Suprapubic skin (tissue), 4 donors: ENCODE measurements at regions not wholly inside any gene's neighbourhood (a gene's known extent, or its start where the extent isn't known, plus 50 kb on each side); places are given as distances from the start of the nearest gene placed in this dataset.

Experiments
- DNase-seq, 2 donors: peaks; one replicate each; pipeline ENCODE4 v3.0.0-alpha.2; 2019; ENCODE audit warnings: low spot score in 2 of 2
- H3K27ac ChIP-seq: fragments of 200-600 bp; sonication (generic); one replicate; pipeline ENCODE4 v1.5.1; 2019
- H3K27me3 ChIP-seq: fragments of 200-600 bp; sonication (generic); one replicate; pipeline ENCODE4 v1.5.1; 2019
- H3K36me3 ChIP-seq: fragments of 200-600 bp; sonication (generic); one replicate; pipeline ENCODE4 v1.5.1; 2019
- H3K4me1 ChIP-seq: fragments of 200-600 bp; sonication (generic); one replicate; pipeline ENCODE4 v1.5.1; 2019
- H3K4me3 ChIP-seq: fragments of 200-600 bp; sonication (generic); one replicate; pipeline ENCODE4 v1.5.1; 2019; ENCODE audit warnings: mild to moderate bottlenecking
- H3K9me3 ChIP-seq: fragments of 200-600 bp; sonication (generic); one replicate; pipeline ENCODE4 v1.5.1; 2019
- CTCF ChIP-seq, 2 donors: fragments of 200-600 bp in 1 of 2; fragments of 450-650 bp in 1 of 2; sonication (generic) in 1 of 2; IDR thresholded peaks; one replicate each; pipeline ENCODE4 v1.5.1; 2016 to 2019; ENCODE audit warnings: antibody characterized with exemption in 2 of 2, mild to moderate bottlenecking in 1 of 2, moderate library complexity in 1 of 2
- EP300 ChIP-seq: sonication (generic); formaldehyde crosslinking; IDR thresholded peaks from one replicate; pipeline ENCODE4 v1.6.1; 2017; ENCODE audit warnings: antibody characterized with exemption
- POLR2A ChIP-seq, 2 donors: fragments of 450-650 bp; IDR thresholded peaks; one replicate each; pipeline ENCODE4 v1.6.1; 2017; ENCODE audit warnings: antibody characterized with exemption in 2 of 2, mild to moderate bottlenecking in 2 of 2, moderate library complexity in 2 of 2
- POLR2AphosphoS5 ChIP-seq, 3 donors: sonication (generic); formaldehyde crosslinking; IDR thresholded peaks; one replicate each; pipeline ENCODE4 v1.6.1; 2017; ENCODE audit warnings: antibody characterized with exemption in 3 of 3
- WGBS: methylation state at CpG from one replicate; pipeline ENCODE4 v1.1.5; 2018; 5-methylcytosine and 5-hydroxymethylcytosine counted together

DNA sequence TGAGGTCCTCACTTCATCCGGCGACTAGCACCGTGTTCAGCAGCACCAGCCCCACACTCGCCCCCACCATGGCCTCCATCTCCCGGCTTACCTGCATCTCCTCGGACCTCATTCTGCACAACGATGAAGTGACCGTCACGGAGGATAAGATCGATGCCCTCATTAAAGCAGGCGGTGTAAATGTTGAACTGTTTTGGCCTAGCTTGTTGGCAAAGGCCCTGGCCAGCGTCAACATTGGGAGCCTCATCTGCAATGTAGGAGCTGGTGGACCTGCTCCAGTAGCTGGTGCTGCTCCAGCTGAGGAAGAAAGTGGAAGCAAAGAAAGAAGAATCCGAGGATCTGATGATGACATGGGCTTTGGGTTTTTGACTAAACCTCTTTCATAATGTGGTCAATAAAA is 70.5 kb upstream of the MYCN start:
- H3K27ac ChIP-seq, result no peak overlapping the region
- no peak overlapping the region for H3K4me3 ChIP-seq
- no peaks in the 10 kb centered on the region for H3K36me3 ChIP-seq
- no peaks in the 10 kb centered on the region for H3K27me3 ChIP-seq
- no peaks in the 10 kb centered on the region for H3K4me1 ChIP-seq
- H3K9me3 ChIP-seq, result no peaks in the 10 kb centered on the region
- 91% methylated on average over 13 of the region's 13 CpGs for WGBS
- no peak for DNase-seq
- TF ChIP-seq POLR2AphosphoS5 (IDR thresholded peaks at IDR 0.05), result no peak
- no peak for TF ChIP-seq CTCF (IDR thresholded peaks at IDR 0.05)
- TF ChIP-seq EP300, result no peak
- TF ChIP-seq POLR2A (IDR thresholded peaks at IDR 0.05), result no peak

GRCh38 chr2:15870565-15870964 is 69.8 kb upstream of the MYCN start:
- Histone ChIP-seq H3K27me3 (no peaks in the 10 kb centered on the region), H3K4me3 (no peak overlapping the region), H3K36me3 (no peaks in the 10 kb centered on the region), H3K9me3 (no peaks in the 10 kb centered on the region), H3K4me1 (no peaks in the 10 kb centered on the region), H3K27ac (no peak overlapping the region)
- TF ChIP-seq CTCF (IDR thresholded peaks at IDR 0.05) (no peak), POLR2AphosphoS5 (IDR thresholded peaks at IDR 0.05) (no peak), POLR2A (IDR thresholded peaks at IDR 0.05) (no peak), EP300 (no peak)
- no peak for DNase-seq
- WGBS, result 89% methylated on average over 5 of the region's 5 CpGs

GRCh38 chr2:15871239-15871783 is 69.0 kb upstream of the MYCN start:
- TF ChIP-seq CTCF (IDR thresholded peaks at IDR 0.05) (no peak), POLR2AphosphoS5 (IDR thresholded peaks at IDR 0.05) (no peak), POLR2A (IDR thresholded peaks at IDR 0.05) (no peak), EP300 (no peak)
- H3K4me1 ChIP-seq, result no peaks in the 10 kb centered on the region
- 70% methylated on average over 3 of the region's 3 CpGs for WGBS
- no peak overlapping the region for H3K4me3 ChIP-seq
- DNase-seq, result no peak
- H3K36me3 ChIP-seq, result no peaks in the 10 kb centered on the region
- no peak overlapping the region for H3K27ac ChIP-seq
- no peaks in the 10 kb centered on the region for H3K9me3 ChIP-seq
- H3K27me3 ChIP-seq, result no peaks in the 10 kb centered on the region

- H3K9me3 ChIP-seq, result no peaks in the 10 kb centered on the region
- H3K27me3 ChIP-seq, result no peaks in the 10 kb centered on the region
- WGBS, result 81% methylated on average over 6 of the region's 6 CpGs
- H3K36me3 ChIP-seq, result no peaks in the 10 kb centered on the region
- no peaks in the 10 kb centered on the region for H3K4me1 ChIP-seq
- H3K27ac ChIP-seq, result no peak overlapping the region
- TF ChIP-seq EP300, result no peak
- no peak for TF ChIP-seq CTCF (IDR thresholded peaks at IDR 0.05)
- no peak for TF ChIP-seq POLR2A (IDR thresholded peaks at IDR 0.05)
- TF ChIP-seq POLR2AphosphoS5 (IDR thresholded peaks at IDR 0.05), result no peak
- no peak for DNase-seq
- H3K4me3 ChIP-seq, result no peak overlapping the region
Measured at GRCh38 chr2:15872854-15873253, 67.5 kb upstream of the MYCN start.

DNA sequence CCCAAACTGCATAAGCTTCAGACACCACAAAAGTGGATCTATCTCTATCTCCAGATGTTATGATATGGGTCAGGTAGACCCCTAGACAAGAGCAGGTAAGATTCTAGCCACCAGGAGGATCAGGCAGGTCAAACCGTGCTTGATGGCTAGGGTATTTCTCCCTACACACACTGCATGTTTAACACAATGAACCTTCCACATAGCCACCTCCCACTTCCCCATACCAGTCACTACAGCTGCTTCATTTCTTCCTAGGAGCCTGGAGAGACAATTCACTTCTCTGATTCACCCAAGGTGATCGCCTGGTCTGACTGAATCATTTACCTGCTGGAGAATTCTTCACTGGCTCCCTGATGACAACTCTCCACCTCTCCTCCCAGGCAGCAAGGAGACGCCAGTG is 66.0 kb upstream of the MYCN start:
- no peaks in the 10 kb centered on the region for H3K4me1 ChIP-seq
- no peak for TF ChIP-seq CTCF (IDR thresholded peaks at IDR 0.05)
- TF ChIP-seq POLR2A (IDR thresholded peaks at IDR 0.05), result no peak
- no peak for TF ChIP-seq POLR2AphosphoS5 (IDR thresholded peaks at IDR 0.05)
- TF ChIP-seq EP300, result no peak
- no peak overlapping the region for H3K4me3 ChIP-seq
- H3K36me3 ChIP-seq, result no peaks in the 10 kb centered on the region
- no peak overlapping the region for H3K27ac ChIP-seq
- no peak for DNase-seq
- H3K27me3 ChIP-seq, result no peaks in the 10 kb centered on the region
- 79% methylated on average over 3 of the region's 3 CpGs for WGBS
- H3K9me3 ChIP-seq, result no peaks in the 10 kb centered on the region
